ENCODE measurements at regions not wholly inside any gene's neighbourhood (a gene's known extent, or its start where the extent isn't known, plus 50 kb on each side); places are given as distances from the start of the nearest gene placed in this dataset.

GRCh38 chr6:120228297-120228696 lies 878.7 kb upstream of the MAN1A1 start:
- no peak for DNase-seq (ENCODE audit: low spot score)

GRCh38 chr6:120219339-120219738 lies 869.8 kb upstream of the MAN1A1 start:
- DNase-seq (ENCODE audit: low spot score), result no peak

- peak; percentile 25 for DNase-seq (ENCODE audit: low spot score)
Observed at GRCh38 chr6:120214088-120214499, 864.5 kb upstream of the MAN1A1 start.

- no peak for DNase-seq (ENCODE audit: low spot score)
Observed at GRCh38 chr6:120211955-120212792, 862.6 kb upstream of the MAN1A1 start.

- DNase-seq (ENCODE audit: low spot score), result no peak
Observed at GRCh38 chr6:120202878-120203277, 853.3 kb upstream of the MAN1A1 start.

GRCh38 chr6:120200853-120201252 lies 851.3 kb upstream of the MAN1A1 start:
- DNase-seq (ENCODE audit: low spot score), result no peak

GRCh38 chr6:120198033-120198432 lies 848.5 kb upstream of the MAN1A1 start:
- no peak for DNase-seq (ENCODE audit: low spot score)

- DNase-seq (ENCODE audit: low spot score), result no peak
Observed at GRCh38 chr6:120186080-120186479, 836.5 kb upstream of the MAN1A1 start.

GRCh38 chr6:120173250-120173649 lies 823.7 kb upstream of the MAN1A1 start:
- no peak for DNase-seq (ENCODE audit: low spot score)

GRCh38 chr6:120164531-120164930 lies 815.0 kb upstream of the MAN1A1 start:
- DNase-seq (ENCODE audit: low spot score), result no peak

- DNase-seq (ENCODE audit: low spot score), result no peak
Observed at GRCh38 chr6:120157873-120158272, 808.3 kb upstream of the MAN1A1 start.

- no peak for DNase-seq (ENCODE audit: low spot score)
Observed at GRCh38 chr6:120147071-120147871, 797.7 kb upstream of the MAN1A1 start.

GRCh38 chr6:120141601-120142000 lies 792.0 kb upstream of the MAN1A1 start:
- no peak for DNase-seq (ENCODE audit: low spot score)

GRCh38 chr6:120137492-120137891 lies 787.9 kb upstream of the MAN1A1 start:
- DNase-seq (ENCODE audit: low spot score), result no peak

- DNase-seq (ENCODE audit: low spot score), result no peak
Observed at GRCh38 chr6:120129228-120129627, 779.7 kb upstream of the MAN1A1 start.

- no peak for DNase-seq (ENCODE audit: low spot score)
Observed at GRCh38 chr6:120122401-120122800, 772.8 kb upstream of the MAN1A1 start.

- no peak for DNase-seq (ENCODE audit: low spot score)
Observed at GRCh38 chr6:120116343-120116742, 766.8 kb upstream of the MAN1A1 start.

- DNase-seq (ENCODE audit: low spot score), result no peak
Observed at GRCh38 chr6:120112980-120113379, 763.4 kb upstream of the MAN1A1 start.

GRCh38 chr6:120111001-120111400 lies 761.4 kb upstream of the MAN1A1 start:
- no peak for DNase-seq (ENCODE audit: low spot score)

GRCh38 chr6:120108061-120108795 lies 758.7 kb upstream of the MAN1A1 start:
- no peak for DNase-seq (ENCODE audit: low spot score)

- DNase-seq (ENCODE audit: low spot score), result no peak
Observed at GRCh38 chr6:120103618-120104017, 754.1 kb upstream of the MAN1A1 start.

GRCh38 chr6:120096696-120097260 lies 747.2 kb upstream of the MAN1A1 start:
- DNase-seq (ENCODE audit: low spot score), result no peak
